ENCODE measurements at regions not wholly inside any gene's neighbourhood (a gene's known extent, or its start where the extent isn't known, plus 50 kb on each side); places are given as distances from the start of the nearest gene placed in this dataset.

DNA sequence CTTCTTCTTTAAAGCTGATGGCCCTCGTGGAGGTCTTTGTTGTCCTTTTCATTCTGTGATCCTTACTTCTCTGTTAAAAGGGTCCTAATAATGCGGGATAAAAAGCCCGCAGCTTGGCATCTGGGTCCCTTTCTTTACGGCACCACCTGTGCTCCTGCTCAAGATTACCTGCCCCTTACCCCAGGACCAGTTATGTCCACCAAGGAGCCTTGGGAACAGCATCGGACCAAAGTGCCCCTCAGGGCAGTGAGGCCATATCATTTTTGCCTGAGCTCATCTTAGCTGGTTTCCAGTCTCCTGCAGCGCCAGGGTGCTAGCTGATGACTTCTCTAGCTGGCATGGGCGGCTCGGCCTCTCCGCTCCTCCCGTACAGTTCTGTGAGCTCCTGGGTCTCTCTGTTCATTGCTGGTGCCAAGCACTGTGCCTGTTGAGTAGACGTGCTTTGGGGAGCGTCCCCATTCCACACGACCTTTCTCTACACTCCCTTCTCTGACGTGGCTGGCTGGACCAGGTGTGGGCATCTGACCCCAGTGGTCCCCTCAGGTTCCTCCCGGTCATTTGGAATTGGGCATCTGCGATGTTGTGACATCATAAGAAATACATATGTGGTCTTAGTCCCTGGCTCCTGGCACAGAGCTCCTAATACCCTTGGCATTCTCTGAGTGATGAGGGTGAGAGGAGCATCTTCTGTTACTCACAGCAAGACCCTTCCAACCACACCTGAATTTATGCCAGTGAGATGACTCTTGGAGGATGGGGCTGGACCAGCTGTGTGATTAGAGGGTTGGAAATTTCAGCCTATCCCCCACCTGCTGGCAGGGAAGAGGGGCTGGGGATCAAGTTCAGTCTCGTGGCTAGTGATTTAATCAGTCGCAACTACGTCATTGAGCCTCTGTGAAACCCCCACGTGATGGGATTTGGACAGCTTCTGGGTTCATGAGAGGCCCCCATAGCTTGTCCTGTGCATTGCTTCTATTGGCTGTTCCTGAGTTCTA lies 134.2 kb upstream of the HS6ST1 start:
- DNase-seq = no peak

DNA sequence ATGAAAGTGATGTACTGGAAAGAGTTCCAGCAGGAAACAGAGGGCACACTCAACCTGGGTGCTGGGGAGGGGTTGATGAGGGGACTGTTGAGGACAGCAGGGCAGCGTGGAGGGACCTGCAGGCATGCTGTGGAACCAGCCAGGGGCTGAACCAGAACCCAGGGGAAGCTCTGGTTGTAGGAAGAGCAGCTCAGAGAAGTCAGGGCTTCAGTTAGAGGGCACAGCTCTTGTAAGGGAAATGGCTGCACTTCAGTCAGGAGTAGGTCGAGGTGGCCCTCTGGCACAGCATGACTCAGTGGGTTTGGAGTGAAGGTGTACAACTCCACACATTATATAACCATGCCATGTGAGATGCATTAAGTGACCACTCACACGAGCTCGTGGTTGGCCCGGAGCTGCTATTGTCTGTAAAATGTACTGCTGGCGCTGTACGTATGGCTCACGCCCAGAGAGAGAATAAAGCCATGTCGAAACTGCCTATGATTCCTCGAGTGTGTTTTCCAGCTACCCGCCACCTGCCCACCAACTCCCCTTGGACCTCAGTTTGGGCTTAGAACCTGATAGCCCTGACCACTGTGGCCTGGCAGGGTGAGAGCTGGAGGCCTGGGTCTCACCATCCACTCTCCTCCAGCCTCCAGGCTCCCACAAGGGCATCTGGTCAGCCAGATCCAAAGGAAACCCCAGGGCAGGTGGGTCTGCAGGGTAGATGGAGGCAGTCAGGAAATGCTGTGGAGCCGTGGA lies 136.5 kb upstream of the HS6ST1 start:
- no peak for DNase-seq

DNA sequence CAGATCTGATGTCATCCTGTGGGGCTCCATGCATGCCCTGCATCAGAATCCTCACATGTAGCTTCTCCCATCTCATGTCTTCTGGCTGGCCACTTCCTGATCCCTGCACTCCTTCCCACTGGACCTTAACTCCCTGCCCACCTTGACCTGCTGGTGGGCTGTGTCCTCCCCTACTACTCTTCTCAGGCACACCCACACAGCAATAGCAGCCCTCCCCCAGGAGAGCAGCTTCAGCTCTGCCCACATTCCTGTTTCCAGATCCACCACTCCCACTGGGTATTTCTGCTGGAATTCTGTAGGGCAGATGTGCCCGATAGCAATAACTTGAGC lies 137.0 kb upstream of the HS6ST1 start:
- no peak for DNase-seq

DNA sequence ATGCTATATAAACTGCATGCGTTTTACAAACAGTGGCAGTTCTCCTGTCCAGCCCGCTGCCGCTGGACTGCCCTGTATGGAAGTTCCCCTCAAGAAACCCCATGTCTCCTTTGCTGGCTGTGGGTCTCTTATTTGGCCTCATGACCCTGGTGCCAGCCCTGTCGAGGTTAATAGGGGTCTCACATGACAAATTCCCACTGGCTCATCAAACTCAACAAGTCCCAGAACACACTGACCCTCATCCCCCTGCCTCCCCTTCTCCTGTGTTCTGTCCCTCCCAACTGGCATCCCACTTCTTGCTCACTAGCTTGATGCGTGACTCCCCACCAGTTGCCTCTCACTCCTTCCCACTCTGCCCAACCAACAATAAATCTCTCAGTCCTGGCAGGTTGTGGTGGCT lies 137.6 kb upstream of the HS6ST1 start:
- DNase-seq = no peak

DNA sequence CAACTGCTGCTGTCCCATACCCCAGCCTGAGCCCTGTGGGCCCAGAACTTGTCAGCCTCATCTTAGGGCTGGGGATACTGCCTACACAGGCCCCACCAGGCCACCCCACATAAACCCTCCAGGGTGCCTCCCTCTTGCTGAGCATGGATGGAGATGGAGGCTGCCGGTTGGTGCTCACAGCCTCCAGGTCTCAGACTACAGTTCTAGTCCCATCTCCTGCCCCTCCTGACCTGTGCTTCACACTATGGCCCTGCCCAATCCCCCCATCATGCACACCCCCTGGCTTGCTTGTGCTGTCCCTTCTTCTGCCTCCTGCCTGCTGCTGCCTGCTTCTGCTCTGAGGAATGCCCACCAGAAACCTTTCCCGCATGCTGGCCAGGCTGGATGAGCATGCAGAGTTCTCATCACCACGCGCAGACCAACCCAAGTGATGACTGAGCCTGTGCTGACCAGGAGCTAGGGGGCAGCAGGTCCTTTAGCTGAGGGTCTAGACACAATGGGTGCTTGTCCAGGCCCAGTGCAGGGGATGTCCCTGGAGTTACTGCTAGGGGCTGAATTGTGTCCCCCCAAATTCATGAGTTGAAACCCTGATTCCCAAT lies 138.4 kb upstream of the HS6ST1 start:
- DNase-seq = no peak

DNA sequence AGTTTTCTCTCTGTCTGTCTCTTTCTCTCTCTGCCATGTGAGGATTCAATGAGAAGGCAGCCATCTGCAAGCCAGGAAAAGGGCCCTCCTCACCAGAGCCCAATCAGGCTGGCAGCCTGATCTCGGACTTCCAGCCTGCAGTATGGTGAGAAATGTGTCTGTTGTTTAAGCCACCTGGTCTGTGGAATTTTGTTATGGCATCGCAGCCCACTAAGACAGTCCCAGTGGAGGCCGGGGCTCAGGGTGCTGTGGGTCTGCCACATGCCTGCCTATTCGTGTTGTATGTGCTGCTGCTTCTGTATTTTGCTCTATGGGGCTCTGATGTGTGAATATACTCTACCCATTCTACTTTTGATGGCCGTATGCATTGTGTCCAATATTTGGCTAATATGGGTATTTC lies 139.0 kb upstream of the HS6ST1 start:
- DNase-seq = no peak

DNA sequence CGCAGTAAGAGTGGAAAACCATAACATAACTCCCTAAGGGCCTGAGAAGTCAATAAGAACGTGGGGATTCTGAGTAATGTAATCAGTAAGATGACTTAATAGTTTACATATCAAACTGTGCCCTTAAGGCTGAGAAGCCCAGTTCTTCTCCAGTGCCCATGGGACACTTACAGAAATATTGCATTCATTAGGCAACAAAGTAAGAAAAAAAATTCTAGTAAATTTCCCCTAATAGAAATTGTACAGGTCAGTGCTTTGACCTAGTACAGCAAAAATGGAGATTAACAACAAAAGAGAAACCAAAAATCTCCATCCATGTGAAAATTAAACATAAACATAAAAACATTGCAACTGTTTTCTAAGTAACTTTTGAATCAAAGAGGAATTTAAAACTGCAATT lies 139.8 kb upstream of the HS6ST1 start:
- DNase-seq = no peak

DNA sequence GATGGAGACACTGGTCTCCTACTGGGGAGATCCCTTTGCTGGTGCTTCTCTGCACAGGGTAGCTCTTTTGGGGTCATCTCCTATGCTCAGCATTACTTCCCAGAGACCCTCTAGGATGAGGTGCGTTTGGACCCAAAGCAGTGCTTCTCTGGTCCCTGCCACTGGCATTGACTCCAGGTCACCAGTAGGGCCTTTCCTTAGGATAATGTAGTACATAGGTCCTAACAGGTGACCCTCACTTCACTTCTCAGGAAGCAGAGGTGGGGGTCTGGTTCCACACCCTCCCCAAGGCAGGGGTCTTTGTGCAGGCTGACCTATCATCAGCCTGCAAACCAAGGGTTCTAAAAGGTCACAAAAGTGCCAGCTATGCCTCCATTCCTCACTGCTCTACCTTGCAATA lies 145.8 kb upstream of the HS6ST1 start:
- no peak for DNase-seq

DNA sequence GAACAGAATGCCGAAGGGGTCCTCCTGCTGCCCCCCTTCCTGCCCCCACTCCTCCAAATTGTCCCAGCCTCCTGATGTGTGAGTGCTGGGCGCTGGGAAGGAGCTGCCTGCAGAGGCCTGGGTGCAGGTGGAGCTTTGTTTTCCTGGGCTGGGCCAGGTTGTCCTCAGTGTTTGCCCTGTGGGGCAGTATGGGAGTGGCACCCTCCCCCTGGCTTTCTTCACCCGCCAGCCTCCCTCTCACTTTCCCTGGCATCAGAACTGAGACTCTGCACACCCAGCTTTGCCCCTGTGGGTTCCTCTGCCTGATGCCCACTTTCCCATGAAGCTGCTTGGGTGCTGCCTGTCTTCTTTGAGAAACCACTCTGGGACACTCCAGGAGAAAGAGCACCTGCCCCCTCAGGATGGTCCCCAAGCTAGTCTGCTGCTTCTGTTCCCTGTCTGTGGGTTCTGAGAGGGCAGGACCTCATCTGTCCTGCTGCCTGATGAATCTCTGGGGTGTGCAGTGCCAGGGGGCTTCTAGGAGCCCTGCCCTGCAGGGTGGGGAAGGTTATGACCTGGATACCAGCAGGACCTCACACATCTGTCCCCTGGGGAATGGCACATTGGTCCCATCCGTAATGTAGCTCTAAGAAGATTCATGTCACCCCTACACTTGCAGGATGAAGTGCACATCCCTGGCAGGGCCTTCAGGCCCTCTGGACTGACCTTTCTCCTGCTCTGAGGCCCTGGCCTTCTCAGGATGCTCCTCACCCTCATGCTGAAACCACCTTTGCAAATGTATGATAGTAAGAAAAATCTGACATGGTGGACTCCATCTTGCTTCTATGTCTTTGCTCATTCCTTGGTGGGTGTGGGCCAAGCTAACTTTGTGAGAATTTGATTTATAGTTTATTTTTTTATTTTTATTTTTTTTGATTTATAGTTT lies 146.8 kb upstream of the HS6ST1 start:
- no peak for DNase-seq

DNA sequence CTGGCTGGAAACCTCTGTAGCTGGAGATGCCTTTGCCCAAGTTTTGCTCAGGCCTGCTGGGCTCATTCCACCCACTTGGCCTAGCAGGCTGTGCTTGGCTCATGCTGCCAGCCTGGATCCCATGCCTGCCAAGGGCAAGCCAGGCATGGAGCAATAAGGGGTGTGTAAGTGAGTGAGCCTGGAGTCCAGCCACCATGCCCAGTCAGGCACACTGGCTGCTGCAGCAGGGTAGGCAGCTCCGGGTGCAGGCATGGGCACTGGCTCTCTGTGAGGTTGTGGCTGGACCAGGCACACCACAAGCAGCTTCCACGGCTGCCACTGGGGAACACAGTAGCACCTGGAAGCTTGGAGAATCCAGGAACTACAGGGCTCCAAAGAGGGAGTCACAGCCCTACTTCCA lies 147.7 kb upstream of the HS6ST1 start:
- no peak for DNase-seq

DNA sequence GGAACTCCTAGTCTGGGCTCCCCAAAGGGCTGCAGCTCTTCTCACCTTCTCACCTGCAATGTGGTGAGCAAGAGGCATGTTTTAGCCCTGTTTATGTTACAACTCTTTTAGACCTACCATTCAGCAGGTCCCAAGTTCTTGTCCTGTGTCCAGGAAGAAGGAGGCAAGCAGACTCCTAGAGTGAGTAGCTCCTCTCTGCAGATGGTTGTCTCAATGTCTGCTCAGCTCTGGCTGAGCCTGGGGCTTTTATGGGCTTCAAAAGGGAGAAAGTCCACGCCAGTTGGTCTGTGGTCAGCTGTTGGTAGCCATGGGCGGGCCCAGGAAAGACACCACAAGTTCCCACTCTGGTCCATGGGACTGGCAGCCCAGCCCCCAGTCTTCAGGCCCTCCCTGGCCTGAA lies 148.1 kb upstream of the HS6ST1 start:
- no peak for DNase-seq

DNA sequence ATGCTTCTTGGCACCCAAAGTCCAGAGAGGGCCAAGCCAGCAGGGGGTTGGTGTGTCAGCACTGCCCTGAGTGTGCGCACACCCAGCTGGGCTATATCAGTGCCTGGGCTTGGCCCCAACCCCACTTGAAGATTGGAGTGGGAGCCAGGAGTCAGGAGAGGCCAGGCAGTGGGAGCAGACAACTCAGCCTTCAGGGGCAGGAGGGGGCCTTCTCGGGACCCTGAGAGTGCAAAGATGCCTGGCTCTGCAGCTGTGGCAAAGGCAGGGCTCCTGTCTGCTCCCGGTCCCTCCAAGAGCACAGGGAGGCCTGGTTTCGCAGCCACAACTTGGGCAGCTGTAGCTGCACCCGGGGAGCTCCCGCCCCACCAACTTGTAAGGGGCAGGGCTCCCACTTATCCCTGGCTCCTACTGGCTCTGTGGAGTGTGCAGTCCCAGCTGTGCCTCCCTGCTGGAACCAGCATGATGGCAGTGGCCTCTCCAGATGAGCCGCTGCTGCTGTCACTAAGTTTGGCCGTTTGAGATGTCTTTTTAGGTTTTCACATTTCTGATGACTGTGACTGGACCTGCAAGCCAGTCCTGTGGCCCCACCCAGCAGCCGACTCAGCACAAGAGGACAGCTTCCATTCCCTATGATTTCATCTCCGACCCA lies 148.8 kb upstream of the HS6ST1 start:
- no peak for DNase-seq

DNA sequence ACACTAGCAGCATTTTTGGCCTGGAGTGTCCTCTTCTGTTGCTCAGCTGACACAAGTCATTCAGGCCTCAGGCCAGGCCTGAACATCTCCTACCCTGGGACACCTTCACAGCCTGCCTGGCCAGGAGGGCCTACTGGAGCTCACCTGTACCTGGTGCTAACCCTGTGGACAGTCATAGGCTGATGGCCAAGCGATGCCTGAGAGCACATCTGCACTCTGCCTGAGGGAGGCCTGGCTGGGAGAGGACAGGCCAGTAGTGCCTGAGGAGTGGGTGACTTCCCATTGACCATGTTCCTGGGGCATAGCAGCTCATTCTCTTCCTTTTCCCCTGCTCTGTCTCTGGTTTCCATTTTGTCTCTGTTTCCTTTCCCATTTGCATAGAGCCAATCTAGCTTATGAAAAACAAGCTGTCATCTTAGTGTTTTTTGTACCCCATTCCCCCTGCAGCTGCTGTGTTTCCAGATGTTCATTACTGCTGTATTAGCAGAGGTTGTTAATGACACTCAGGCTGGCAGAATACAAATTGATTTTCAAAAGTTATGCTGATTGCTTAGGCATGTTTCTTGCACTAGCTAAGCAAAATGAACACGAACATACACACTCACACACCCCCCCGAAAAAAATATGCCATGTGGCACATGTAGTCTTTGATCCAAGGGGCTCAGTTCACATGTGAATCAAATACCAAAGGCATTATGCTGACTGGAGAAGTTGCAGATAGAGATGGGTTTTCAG lies 149.7 kb upstream of the HS6ST1 start:
- no peak for DNase-seq

DNA sequence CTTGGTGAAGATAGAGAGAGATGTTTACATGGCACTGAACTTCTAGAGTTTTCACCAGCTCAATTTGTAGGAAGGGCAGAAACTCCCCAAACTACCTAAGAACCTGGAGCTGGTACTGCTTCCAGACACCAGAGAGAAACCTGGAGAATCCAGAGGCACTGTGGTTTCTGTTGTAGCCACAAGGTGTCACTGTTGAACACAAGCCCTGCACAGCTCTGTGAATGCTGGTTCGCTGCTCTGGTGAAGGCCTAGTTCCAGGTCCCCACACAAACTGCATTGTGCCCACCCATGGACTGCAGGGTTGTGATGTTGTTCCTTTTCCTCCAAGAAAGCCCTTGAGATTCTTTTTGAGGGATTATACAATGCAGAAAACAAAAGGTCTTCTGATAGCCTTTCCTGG lies 150.5 kb upstream of the HS6ST1 start:
- DNase-seq = no peak

DNA sequence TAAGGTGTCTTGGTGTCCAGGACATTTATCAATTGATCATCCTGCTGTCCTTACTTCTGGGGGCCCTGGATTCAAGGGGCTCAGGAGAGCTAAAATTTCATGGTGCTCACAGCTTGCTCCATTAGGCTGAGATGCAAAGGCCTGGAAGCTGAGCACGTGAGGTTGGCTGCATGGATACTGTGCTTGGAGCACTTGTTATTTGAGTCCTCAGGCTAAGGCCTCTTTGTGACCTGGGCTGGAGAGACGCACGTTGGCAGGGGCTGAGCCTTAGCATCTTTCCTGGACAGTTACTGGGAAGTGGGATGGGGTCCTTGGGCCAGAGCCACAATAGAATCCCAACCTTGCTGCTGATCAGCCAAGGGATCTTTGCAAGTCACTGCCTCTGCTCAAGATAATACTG lies 151.2 kb upstream of the HS6ST1 start:
- DNase-seq = no peak

DNA sequence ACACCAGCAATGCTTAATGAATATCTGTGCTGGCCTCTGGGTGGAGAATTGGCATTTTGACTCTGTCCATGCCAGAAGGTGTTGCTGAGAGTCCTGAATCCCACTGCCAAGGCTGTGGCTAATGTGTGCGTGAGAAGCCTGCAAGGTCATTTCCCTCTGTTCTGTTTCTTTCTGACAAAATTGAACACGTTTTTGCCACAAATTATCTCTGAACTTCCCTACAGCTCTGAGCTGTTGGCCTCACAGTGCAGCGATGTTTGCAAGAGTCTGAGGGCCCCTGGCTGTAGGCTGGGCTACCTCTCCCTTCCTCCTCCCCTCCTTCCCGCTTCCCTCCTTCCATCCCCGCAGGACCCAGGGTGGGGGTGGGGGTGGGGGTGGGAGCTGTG lies 154.1 kb upstream of the HS6ST1 start:
- no peak for DNase-seq

DNA sequence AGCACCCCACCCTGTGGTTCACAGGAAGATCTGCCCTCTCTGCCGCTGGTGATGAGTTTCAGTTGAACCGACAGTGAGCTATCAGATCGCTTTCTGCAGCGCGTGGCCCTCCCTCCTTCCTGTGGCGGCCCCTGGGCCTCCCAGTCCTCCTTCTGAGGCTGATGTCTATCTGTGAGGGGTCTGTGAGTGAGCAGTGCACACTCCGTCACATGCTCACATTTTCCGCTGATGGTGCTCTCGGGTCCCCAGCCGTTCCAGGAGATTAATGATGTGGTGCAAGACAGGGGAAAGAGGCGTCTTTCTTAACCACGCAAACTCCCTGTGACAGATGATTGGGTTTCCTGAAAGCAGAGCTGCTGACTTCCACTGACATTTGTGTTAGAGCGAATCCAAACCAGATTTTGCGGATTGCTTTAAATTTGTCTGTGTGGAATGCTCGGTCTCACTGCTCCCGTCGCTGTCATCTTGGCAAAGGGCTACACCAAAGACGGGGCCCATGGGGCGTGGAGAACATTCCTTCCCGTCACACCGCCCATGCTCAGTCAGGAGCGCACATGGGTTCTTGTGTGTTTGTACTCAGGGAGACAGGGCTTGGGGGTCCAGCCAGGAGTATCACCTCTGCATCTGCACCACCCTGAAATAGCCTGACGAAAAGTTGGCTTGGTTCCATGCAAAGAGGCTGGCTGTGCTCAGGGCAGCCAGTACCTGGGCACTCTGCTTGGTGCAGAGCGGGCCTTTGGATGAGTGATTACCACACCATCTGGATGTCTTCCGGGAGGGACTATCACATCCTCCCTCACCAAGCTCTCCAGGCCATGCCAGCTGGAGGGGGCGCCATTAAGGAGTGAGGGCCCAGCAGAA lies 154.7 kb upstream of the HS6ST1 start:
- no peak for DNase-seq

DNA sequence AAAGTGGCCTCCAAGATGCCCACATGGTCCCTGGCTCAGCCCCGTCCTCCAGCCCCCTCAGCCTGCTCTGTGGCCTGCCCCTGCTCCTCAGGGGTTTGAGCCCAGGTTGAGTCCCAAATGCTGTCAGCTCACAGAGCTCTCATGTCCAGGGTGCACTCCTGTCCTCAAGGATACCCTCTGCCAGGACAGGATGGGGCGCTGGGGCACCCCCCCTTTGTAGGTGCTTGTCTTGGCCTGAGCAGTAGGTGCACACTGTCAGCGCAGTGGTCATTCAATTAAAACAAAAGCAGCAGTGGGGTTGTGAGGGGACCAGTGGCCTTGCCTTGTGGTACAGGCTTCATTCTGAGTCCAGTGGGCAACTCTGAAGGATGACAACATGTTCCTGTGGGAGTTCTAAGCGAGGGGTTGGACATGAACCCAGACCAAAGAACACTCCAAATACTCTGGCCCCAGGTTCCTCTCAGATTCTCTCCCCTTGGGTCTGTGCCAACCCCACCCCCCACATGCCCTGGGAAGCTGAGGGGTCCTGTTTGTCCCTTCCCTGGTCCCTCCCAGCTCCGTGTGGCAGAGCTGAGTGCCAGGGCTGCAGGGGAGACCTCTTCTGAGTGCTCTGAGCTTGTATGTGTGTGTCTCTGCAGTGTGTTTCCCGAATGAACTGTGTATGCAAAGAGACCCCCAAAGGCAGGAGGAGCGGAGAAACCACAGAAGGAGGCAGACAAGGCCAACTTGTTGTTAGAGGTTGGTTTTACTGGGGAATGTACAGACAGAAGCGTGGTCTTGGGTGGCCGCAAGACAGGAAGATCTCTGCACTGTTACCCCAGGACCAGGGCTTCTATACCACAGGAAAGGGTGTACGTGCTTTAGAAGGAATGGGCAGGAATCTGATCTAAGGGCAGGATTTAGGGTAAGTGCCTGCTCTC lies 155.6 kb upstream of the HS6ST1 start:
- no peak for DNase-seq

DNA sequence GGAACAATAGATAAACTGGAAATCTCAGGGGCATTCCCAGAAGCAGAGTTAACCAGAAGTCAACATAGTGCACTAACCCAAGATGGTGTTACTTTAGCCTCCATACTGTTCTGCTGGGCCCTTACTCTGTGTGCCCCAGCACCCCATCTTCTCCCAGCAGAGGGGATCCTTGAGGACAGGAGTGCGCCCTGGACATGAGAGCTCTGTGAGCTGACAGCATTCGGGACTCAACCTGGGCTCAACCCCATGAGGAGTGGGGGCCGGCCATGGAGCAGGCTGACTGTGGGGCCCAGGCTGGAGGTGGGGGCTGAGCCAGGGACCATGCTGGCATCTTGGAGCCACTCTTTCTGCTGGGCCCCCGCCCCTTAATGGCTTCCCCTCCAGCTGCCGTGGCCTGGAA lies 156.3 kb upstream of the HS6ST1 start:
- DNase-seq = no peak

Measured in NCI-H526 treated with DMSO at 0.1 percent for 48 hours (cell line).